HG03565 (cell line): ENCODE measurements at regions not wholly inside any gene's neighbourhood (a gene's known extent, or its start where the extent isn't known, plus 50 kb on each side); places are given as distances from the start of the nearest gene placed in this dataset.
A peak's percentile ranks its signal among the peaks of the same experiment; 100 is the strongest.

Experiments
- ATAC-seq: cut with Tn5 transposase; IDR thresholded peaks from one replicate; pipeline ENCODE4 v1.9.1; 2021; ENCODE audit warnings: mild to moderate bottlenecking, moderate library complexity; ENCODE audit not compliant: unreplicated experiment

DNA sequence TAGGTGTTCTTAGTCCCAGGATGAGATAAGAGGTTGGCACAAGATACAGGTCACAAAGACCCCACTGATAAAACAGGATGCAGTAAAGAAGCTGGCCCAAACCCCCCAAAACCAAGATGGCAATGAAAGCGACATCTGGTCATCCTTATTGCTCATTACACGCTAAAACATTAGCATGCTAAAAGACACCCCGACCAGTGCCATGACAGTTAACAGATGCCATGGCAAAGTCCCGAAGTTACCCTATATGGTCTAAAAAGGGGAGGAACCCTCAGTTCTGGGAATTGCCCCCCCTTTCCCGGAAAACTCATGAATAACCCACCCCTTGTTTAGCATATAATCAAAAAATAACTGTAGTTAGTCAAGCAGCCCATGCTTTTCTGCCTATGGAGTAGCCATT is 251.1 kb downstream of the SLC4A3 start:
- ATAC-seq: no peak

- ATAC-seq: no peak
Measured at GRCh38 chr2:219881851-219882250, 254.4 kb downstream of the SLC4A3 start.

- ATAC-seq: no peak
Measured at GRCh38 chr2:219886615-219887014, 259.2 kb downstream of the SLC4A3 start.

GRCh38 chr2:219887870-219888269 is 260.4 kb downstream of the SLC4A3 start:
- no peak for ATAC-seq

- ATAC-seq: no peak
Measured at GRCh38 chr2:219893541-219893940, 266.1 kb downstream of the SLC4A3 start.

DNA sequence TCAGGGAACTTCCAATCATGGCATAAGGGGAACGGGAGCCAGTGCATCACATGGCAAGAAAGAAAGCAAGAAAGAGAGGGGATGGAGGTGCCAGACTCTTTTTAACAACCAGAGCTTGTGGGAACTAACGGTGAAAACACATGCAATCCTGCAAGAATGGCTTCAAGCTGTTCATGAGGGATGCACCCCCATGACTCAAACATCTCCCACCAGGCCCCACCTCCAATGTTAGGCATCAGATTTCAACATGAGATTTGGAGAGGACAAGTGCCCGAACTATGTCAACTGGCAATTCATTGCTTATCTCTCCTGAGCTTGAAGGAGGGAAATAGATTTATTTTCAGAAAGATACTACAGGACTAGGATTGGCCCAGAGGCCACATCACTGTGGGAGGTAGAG is 270.0 kb downstream of the SLC4A3 start:
- no peak for ATAC-seq

DNA sequence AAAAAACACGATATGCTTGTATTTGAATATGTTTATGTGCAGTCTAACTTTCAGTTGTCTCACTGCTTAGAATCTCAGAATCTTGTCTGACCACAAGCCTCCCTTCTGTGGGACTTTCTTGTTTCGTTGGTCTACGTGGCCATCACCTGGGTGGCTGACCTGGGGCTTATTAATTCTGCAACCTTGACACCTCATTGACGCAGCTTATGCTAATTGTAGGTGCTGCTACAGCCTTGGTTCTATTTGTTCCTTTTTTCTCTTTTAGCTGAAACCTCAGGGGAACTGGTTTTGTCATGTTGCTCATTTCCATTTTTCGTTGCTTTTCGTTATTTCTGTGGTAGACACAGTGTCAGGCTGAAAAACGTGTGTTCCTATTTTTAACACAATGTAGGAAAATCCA is 273.7 kb downstream of the SLC4A3 start:
- ATAC-seq: peak; percentile 88

GRCh38 chr2:219902891-219903552 is 275.6 kb downstream of the SLC4A3 start:
- no peak for ATAC-seq

- ATAC-seq: no peak
Measured at GRCh38 chr2:219905640-219906039, 278.2 kb downstream of the SLC4A3 start.

GRCh38 chr2:219906114-219907010 is 278.9 kb downstream of the SLC4A3 start:
- ATAC-seq: no peak

DNA sequence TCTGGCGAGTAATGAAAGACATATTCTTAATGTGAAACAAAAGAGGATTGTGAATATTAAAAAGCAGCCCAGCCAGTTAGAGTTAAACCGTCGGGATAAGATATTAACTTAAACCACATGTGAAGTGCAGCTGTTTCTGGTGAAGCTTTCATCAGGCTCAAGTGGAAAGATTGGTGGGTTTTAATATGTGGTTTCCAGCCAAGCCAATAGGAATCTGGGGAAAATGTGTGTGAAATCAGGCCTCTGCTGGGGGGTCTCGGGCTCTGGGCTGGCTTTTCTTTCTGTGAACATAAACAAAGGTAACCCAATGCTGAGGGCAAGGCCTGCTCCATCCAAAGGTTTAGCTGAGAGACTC is 279.6 kb downstream of the SLC4A3 start:
- no peak for ATAC-seq

- no peak for ATAC-seq
Measured at GRCh38 chr2:219908538-219908937, 281.1 kb downstream of the SLC4A3 start.

DNA sequence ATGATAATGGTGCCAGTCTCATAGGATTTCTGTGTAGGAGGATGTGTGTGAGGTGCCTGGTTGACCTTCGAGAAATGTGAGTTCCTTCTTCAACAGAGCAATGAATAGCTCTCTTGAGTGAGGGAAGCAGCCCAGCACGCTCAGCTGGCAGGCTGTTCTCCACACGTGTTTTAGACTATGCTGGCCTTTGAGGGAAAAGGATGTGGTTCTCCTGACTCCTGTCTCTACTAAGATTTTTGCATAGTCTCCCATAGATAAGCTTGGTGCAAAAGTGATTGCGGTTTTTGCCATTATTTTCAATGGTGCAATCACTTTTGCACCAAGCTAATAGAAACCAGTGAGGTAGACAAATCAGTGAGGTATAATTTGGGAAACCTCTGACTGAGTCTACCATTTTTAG is 284.1 kb downstream of the SLC4A3 start:
- ATAC-seq: no peak

GRCh38 chr2:219912491-219912921 is 285.1 kb downstream of the SLC4A3 start:
- no peak for ATAC-seq

DNA sequence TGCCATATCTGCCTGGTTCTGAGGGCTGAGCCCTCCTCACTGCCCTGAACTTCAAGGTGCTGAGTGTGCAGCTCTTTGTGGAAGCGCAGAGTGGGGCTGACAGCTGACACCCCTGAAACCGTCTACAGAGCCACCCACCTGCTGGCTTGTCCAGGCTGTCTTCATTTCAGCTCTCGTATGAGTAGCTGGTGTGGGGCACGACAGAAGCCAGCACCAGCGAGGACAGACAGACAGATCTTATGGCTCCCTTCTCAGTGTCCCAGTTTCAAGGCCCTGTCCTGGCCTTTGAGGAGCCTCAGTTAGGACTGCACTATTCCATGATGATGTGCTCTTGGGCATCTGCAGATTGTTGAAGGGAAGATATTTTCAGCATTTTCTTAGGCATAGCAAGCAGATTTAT is 287.1 kb downstream of the SLC4A3 start:
- no peak for ATAC-seq

DNA sequence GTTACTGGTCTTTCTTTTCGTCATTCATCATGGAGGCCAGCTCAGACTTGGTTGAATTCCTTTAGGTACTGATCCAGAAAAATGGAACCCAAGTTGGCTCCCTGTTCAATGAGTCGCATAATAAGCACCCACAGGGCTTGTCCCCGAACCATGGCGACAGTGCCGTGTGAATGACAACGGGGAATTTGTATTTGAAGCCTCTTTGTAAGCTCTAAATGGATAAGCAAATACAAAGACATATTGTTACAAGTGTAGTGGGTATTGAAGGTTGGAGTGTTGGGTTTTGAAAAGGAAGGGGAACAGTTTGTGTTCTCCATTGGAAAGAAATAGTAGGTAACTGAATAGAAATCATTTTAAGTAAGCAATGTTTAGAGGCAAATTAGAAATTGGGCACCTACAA is 288.9 kb downstream of the SLC4A3 start:
- ATAC-seq: no peak

- ATAC-seq: no peak
Measured at GRCh38 chr2:219916726-219917440, 289.5 kb downstream of the SLC4A3 start.

DNA sequence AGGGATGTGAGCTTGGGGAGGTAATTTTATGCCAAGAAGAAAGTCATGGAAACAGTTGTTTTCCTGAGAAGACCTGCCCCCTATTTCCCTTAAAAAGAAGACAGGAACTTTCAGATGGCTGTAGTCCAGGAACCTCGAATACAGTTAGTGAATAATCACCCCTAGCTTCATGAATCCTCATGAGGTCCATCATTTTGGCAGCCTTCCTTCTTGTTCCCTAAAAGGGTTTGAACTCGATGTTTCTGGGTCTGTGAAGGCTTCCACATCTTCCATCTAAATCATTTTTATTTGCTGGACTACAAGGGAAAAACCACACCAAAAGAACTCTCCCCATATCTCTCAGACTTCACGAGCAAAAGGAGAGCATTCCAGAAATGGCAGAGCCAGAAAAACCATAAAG is 290.8 kb downstream of the SLC4A3 start:
- ATAC-seq: no peak

- no peak for ATAC-seq
Measured at GRCh38 chr2:219918944-219919343, 291.5 kb downstream of the SLC4A3 start.

DNA sequence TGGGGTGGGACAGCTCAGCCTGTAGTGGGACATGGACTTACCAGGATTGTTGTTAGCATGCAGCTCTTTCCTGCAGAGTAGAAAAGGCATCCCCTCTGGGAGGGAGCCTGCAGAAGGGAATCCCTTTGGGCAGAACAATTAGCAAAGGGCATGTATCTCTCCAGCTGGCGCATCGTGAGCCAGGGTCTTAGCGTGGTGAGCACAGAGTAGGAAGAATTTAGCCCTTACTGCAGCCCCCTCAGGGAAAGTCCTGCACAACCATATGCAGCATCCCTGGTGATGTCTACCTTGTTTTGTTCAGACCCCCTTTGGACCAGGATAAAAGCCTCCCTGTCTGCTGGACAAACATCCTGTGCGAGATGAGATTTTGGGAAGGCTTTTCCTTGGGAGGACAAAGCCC is 292.1 kb downstream of the SLC4A3 start:
- ATAC-seq: no peak

DNA sequence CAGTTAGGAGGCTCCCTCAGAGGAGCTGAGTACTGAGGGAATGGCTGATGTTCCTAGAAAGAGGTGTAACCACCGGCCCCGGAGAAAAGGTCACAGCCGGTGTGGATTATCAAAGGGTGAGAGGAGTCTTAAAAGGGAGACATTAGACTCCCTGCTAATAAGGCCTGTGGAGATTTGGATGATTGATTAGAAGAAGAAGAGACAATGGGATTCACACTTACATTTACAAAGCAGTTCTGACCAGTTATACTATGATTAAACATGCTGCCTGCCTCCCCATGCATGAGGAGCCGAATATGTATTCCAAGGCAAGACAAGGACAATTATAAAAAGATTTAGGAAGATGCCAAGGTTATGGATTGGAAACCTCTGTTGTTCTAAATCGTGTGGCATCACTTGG is 302.4 kb downstream of the SLC4A3 start:
- ATAC-seq: no peak

GRCh38 chr2:219939647-219940046 is 312.2 kb downstream of the SLC4A3 start:
- ATAC-seq: no peak
